ENCODE measurements at regions not wholly inside any gene's neighbourhood (a gene's known extent, or its start where the extent isn't known, plus 50 kb on each side); places are given as distances from the start of the nearest gene placed in this dataset.

GRCh38 chr9:80235752-80236151 lies 664.0 kb downstream of the TLE4 start:
- ChIA-PET POLR2A (no interaction called here), CTCF (no interaction called here)

- ChIA-PET CTCF (no interaction called here), POLR2A (no interaction called here)
Measured at GRCh38 chr9:80233906-80234305, 662.1 kb downstream of the TLE4 start.

GRCh38 chr9:80233102-80233843 lies 661.5 kb downstream of the TLE4 start:
- CTCF ChIA-PET = no interaction called here
- POLR2A ChIA-PET = no interaction called here

GRCh38 chr9:80231318-80232236 lies 659.8 kb downstream of the TLE4 start:
- POLR2A ChIA-PET = no interaction called here
- CTCF ChIA-PET = no interaction called here

GRCh38 chr9:80223897-80224296 lies 652.1 kb downstream of the TLE4 start:
- ChIA-PET POLR2A (no interaction called here), CTCF (no interaction called here)

- ChIA-PET POLR2A (no interaction called here), CTCF (no interaction called here)
Measured at GRCh38 chr9:80222466-80223169, 650.9 kb downstream of the TLE4 start.

GRCh38 chr9:80218328-80218727 lies 646.6 kb downstream of the TLE4 start:
- CTCF ChIA-PET = no interaction called here
- POLR2A ChIA-PET = no interaction called here

GRCh38 chr9:80213613-80214012 lies 641.8 kb downstream of the TLE4 start:
- ChIA-PET POLR2A (no interaction called here), CTCF (no interaction called here)

GRCh38 chr9:80208696-80209095 lies 636.9 kb downstream of the TLE4 start:
- ChIA-PET POLR2A (interaction anchor here (0.5 kb wide), 1 partner anchor 33 kb away, joined by 9 read pairs; no protein-coding TSS in a partner anchor), CTCF (no interaction called here)

- ChIA-PET CTCF (no interaction called here), POLR2A (no interaction called here)
Measured at GRCh38 chr9:80204054-80204453, 632.3 kb downstream of the TLE4 start.

- POLR2A ChIA-PET = no interaction called here
- CTCF ChIA-PET = no interaction called here
Measured at GRCh38 chr9:80197661-80198060, 625.9 kb downstream of the TLE4 start.

GRCh38 chr9:80191108-80191507 lies 619.3 kb downstream of the TLE4 start:
- POLR2A ChIA-PET = no interaction called here
- CTCF ChIA-PET = no interaction called here

GRCh38 chr9:80188579-80188978 lies 616.8 kb downstream of the TLE4 start:
- POLR2A ChIA-PET = no interaction called here
- CTCF ChIA-PET = no interaction called here

GRCh38 chr9:80185112-80185738 lies 613.5 kb downstream of the TLE4 start:
- ChIA-PET CTCF (no interaction called here), POLR2A (no interaction called here)

- CTCF ChIA-PET = no interaction called here
- POLR2A ChIA-PET = no interaction called here
Measured at GRCh38 chr9:80177949-80178480, 606.2 kb downstream of the TLE4 start.

GRCh38 chr9:80175286-80176150 lies 603.8 kb downstream of the TLE4 start:
- CTCF ChIA-PET = no interaction called here

GRCh38 chr9:80163889-80164288 lies 592.1 kb downstream of the TLE4 start:
- POLR2A ChIA-PET = no interaction called here
- CTCF ChIA-PET = no interaction called here

More at GRCh38 chr9:80175286-80176150, 603.8 kb downstream of the TLE4 start:
- POLR2A ChIA-PET = interaction anchor here (0.6 kb wide), 1 partner anchor 33 kb away, joined by 9 read pairs; no protein-coding TSS in a partner anchor

GRCh38 chr9:80158554-80159170 lies 586.9 kb downstream of the TLE4 start:
- POLR2A ChIA-PET = no interaction called here
- CTCF ChIA-PET = no interaction called here

GRCh38 chr9:80158131-80158530 lies 586.4 kb downstream of the TLE4 start:
- ChIA-PET POLR2A (no interaction called here), CTCF (no interaction called here)
